RWPE1 (cell line): ENCODE measurements at regions not wholly inside any gene's neighbourhood (a gene's known extent, or its start where the extent isn't known, plus 50 kb on each side); places are given as distances from the start of the nearest gene placed in this dataset.

ENCODE experiments used
- CTCF ChIA-PET: fragments of 350-600 bp; sonication (Branson Sonifier 250); formaldehyde crosslinking; extraction: SDS; loops from one replicate; lab custom pipeline; 2021; lab: Yijun Ruan, JAX
- POLR2A ChIA-PET: fragments of 400-600 bp; formaldehyde crosslinking; extraction: SDS; loops from one replicate; lab custom pipeline; 2020; ENCODE audit warnings: antibody characterized with exemption; ENCODE audit not compliant: low non-redundant PET; lab: Yijun Ruan, JAX
- DNase-seq: peaks from one replicate; pipeline ENCODE4 v3.0.0; 2012; ENCODE audit warnings: low spot score
- H3K27ac ChIP-seq: fragments of 450-650 bp; 2 replicates; pipeline ENCODE4 v1.5.1; 2017
- CTCF ChIP-seq: fragments of 450-650 bp; conservative IDR thresholded peaks from 2 replicates; pipeline ENCODE4 v1.5.1; 2017; ENCODE audit warnings: low read depth, mild to moderate bottlenecking

- TF ChIP-seq CTCF: no peak
- H3K27ac ChIP-seq: no peak overlapping the region
- ChIA-PET CTCF (no interaction called here), POLR2A (no interaction called here)
- DNase-seq: no peak
Measured at GRCh38 chr2:150853263-150853662, 365.8 kb upstream of the RND3 start.

DNA sequence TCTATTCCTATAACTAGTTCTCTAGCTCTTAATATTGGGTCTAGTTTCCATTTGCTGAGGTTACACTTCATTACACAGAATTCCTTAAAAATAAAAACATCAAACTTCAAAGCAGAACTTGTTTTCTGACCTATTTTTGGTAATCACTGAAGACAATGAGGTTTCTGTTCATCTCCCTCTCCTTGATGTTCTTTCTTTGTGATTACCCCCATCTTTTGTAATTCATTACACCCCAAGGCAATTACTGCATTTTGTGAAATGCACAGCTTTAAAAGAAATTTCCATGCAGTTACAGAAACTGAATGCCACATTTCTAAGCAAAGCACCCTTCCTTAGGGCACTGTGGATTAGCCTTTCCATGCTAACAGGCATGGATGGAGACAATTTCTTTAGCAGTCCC, 363.2 kb upstream of the RND3 start:
- ChIA-PET POLR2A (no interaction called here), CTCF (no interaction called here)
- no peak overlapping the region for H3K27ac ChIP-seq
- no peak for TF ChIP-seq CTCF
- DNase-seq: no peak

GRCh38 chr2:150847578-150847977, 360.1 kb upstream of the RND3 start:
- no peak for TF ChIP-seq CTCF

GRCh38 chr2:150846691-150847090, 359.2 kb upstream of the RND3 start:
- no peak for DNase-seq
- ChIA-PET CTCF (interaction anchor here (0.6 to 0.7 kb wide), 2 partner anchors 430 to 1723 kb away, joined by 4 to 5 read pairs; no protein-coding TSS in a partner anchor), POLR2A (no interaction called here)
- H3K27ac ChIP-seq: no peak overlapping the region
- TF ChIP-seq CTCF: no peak

More at GRCh38 chr2:150847578-150847977, 360.1 kb upstream of the RND3 start:
- no peak for DNase-seq
- POLR2A ChIA-PET: no interaction called here
- CTCF ChIA-PET: no interaction called here
- no peak overlapping the region for H3K27ac ChIP-seq

GRCh38 chr2:150832686-150833085, 345.2 kb upstream of the RND3 start:
- DNase-seq: no peak
- no peak for TF ChIP-seq CTCF
- POLR2A ChIA-PET: no interaction called here
- CTCF ChIA-PET: no interaction called here
- H3K27ac ChIP-seq: no peak overlapping the region

DNA sequence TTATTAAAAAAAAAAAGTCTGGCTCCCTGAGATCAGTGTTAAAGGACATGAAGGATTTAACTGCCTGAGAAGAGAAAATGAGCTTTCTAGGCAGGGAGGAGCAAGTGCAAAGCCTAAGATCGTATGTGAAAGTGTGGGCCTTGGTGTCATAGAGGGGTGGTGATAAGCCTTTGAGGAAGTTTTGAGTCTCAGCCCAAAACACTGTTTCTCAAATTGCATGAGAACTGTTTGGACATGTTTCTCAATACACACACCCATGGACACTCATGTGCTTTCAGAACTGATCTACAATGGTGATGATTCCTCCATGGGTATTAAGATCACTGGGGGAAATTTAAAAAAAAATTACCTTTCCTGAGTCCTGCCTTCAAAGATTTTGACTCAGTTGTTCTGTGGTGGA, 336.7 kb upstream of the RND3 start:
- no peak overlapping the region for H3K27ac ChIP-seq
- ChIA-PET POLR2A (no interaction called here), CTCF (no interaction called here)
- TF ChIP-seq CTCF: no peak
- no peak for DNase-seq

- no peak for DNase-seq
- ChIA-PET CTCF (no interaction called here), POLR2A (no interaction called here)
- TF ChIP-seq CTCF: no peak
- no peak overlapping the region for H3K27ac ChIP-seq
Measured at GRCh38 chr2:150817422-150817821, 330.0 kb upstream of the RND3 start.
